Fibroblast of pulmonary artery (primary cell): ENCODE measurements at regions not wholly inside any gene's neighbourhood (a gene's known extent, or its start where the extent isn't known, plus 50 kb on each side); places are given as distances from the start of the nearest gene placed in this dataset.

Source experiments
- DNase-seq: peaks from one replicate; pipeline ENCODE4 v3.0.0-alpha.2; 2010; ENCODE audit warnings: low read depth
- H3K4me3 ChIP-seq: replicated peaks from 2 replicates; pipeline ENCODE4 v1.5.1; 2011; ENCODE audit warnings: low read depth, mild to moderate bottlenecking, control low read depth, low read length, moderate library complexity
- TF ChIP-seq, protein P1 (sequence below): IDR thresholded peaks from 2 replicates; pipeline ENCODE4 v1.5.1; 2011; ENCODE audit warnings: mild to moderate bottlenecking, control low read depth, low read length, inconsistent platforms; ENCODE audit errors: missing control alignments

DNA sequence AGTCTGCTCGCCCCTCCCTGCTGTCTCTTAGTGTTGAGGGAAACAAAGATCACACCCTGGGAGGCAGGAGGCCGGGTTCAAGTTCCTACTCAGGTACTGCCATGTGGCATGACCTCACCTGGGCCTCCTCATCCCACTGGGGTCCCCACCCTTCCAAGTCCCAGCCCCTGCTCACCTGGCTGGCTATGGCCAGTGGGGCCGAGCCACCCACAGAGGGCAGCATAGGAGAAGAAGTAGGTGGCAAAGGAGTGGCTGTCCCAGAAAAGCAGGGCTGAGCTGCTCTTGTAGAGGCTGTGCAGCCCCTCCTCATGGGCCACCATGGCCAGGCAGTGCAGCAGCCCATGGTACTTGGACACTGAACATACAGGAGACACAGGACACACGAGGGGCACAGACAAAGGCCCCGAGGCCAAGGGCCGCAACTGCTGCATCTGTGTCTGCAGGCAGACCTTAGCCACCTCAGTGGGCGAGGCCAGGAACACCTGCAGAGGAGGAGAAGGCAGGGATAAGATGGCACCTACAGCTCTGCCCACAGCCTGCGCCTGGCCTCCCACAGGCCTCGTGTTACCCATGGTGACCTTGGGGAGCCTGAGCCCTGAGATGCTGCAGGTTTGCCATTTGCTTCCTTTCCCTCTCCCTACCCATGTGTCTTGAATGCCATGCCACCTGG lies 50.6 kb upstream of the MPEG1 start:
- DNase-seq: no peak
- H3K4me3 ChIP-seq: no peak overlapping the region
- TF ChIP-seq, protein P1, sequence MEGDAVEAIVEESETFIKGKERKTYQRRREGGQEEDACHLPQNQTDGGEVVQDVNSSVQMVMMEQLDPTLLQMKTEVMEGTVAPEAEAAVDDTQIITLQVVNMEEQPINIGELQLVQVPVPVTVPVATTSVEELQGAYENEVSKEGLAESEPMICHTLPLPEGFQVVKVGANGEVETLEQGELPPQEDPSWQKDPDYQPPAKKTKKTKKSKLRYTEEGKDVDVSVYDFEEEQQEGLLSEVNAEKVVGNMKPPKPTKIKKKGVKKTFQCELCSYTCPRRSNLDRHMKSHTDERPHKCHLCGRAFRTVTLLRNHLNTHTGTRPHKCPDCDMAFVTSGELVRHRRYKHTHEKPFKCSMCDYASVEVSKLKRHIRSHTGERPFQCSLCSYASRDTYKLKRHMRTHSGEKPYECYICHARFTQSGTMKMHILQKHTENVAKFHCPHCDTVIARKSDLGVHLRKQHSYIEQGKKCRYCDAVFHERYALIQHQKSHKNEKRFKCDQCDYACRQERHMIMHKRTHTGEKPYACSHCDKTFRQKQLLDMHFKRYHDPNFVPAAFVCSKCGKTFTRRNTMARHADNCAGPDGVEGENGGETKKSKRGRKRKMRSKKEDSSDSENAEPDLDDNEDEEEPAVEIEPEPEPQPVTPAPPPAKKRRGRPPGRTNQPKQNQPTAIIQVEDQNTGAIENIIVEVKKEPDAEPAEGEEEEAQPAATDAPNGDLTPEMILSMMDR: no peak
